ENCODE measurements at regions not wholly inside any gene's neighbourhood (a gene's known extent, or its start where the extent isn't known, plus 50 kb on each side); places are given as distances from the start of the nearest gene placed in this dataset.
A peak's percentile ranks its signal among the peaks of the same experiment; 100 is the strongest.

- intact Hi-C loops (cut with DNase I), result no loop called here
- Histone ChIP-seq H3K27ac (no peak overlapping the region), H3K36me3 (no peaks in the 10 kb centered on the region), H3K4me3 (replicated peaks in 1 of 3) (no peak overlapping the region), H3K27me3 (no peaks in the 10 kb centered on the region), H3K4me1 (no peaks in the 10 kb centered on the region), H3K9me3 (no peaks in the 10 kb centered on the region)
- no peak for DNase-seq
- TF ChIP-seq POLR2A (IDR thresholded peaks at IDR 0.05) (no peak), CTCF (IDR thresholded peaks at IDR 0.05) (peak in 1 of 6 experiments; percentile 20)
Measured at GRCh38 chr13:34421347-34421719, 520.7 kb upstream of the NBEA start.

- intact Hi-C loops (cut with DNase I), result no loop called here
- no peak overlapping the region for H3K4me3 ChIP-seq (replicated peaks in 1 of 3)
- 61 to 85% methylated on average over 4 of the region's 4 CpGs for WGBS, 2 donors
- TF ChIP-seq CTCF (IDR thresholded peaks at IDR 0.05) (no peak), POLR2A (IDR thresholded peaks at IDR 0.05) (no peak)
- H3K27me3 ChIP-seq, result no peaks in the 10 kb centered on the region
- no peak overlapping the region for H3K27ac ChIP-seq
- DNase-seq, result no peak
- no peaks in the 10 kb centered on the region for H3K4me1 ChIP-seq
- H3K36me3 ChIP-seq, result no peaks in the 10 kb centered on the region
- no peaks in the 10 kb centered on the region for H3K9me3 ChIP-seq
Measured at GRCh38 chr13:34421858-34422475, 520.1 kb upstream of the NBEA start.

- Histone ChIP-seq H3K27me3 (no peaks in the 10 kb centered on the region), H3K36me3 (no peaks in the 10 kb centered on the region), H3K4me1 (no peaks in the 10 kb centered on the region), H3K9me3 (no peaks in the 10 kb centered on the region), H3K4me3 (replicated peaks in 1 of 3) (no peak overlapping the region), H3K27ac (no peak overlapping the region)
- TF ChIP-seq CTCF (IDR thresholded peaks at IDR 0.05) (no peak), POLR2A (IDR thresholded peaks at IDR 0.05) (no peak)
- intact Hi-C loops (cut with DNase I), result no loop called here
- no peak for DNase-seq
- WGBS, 2 donors, result 83 to 86% methylated on average over 6 of the region's 6 CpGs
Measured at GRCh38 chr13:34422956-34423355, 519.1 kb upstream of the NBEA start.

- intact Hi-C loops (cut with DNase I), result no loop called here
- no peaks in the 10 kb centered on the region for H3K9me3 ChIP-seq
- WGBS, 2 donors, result 78 to 79% methylated on average over 6 of the region's 6 CpGs
- DNase-seq, result no peak
- H3K4me3 ChIP-seq (replicated peaks in 1 of 3), result no peak overlapping the region
- no peaks in the 10 kb centered on the region for H3K27me3 ChIP-seq
- H3K27ac ChIP-seq, result no peak overlapping the region
- no peaks in the 10 kb centered on the region for H3K4me1 ChIP-seq
- H3K36me3 ChIP-seq, result no peaks in the 10 kb centered on the region
- no peak for TF ChIP-seq POLR2A (IDR thresholded peaks at IDR 0.05)
- TF ChIP-seq CTCF (IDR thresholded peaks at IDR 0.05), result no peak
Measured at GRCh38 chr13:34425327-34425949, 516.6 kb upstream of the NBEA start.

- H3K36me3 ChIP-seq, result no peaks in the 10 kb centered on the region
- intact Hi-C loops (cut with DNase I), result no loop called here
- no peak overlapping the region for H3K4me3 ChIP-seq (replicated peaks in 1 of 3)
- TF ChIP-seq POLR2A (IDR thresholded peaks at IDR 0.05), result no peak
- no peak for TF ChIP-seq CTCF (IDR thresholded peaks at IDR 0.05)
- DNase-seq, result no peak
- 94 to 96% methylated on average over 3 of the region's 3 CpGs for WGBS, 2 donors
- no peaks in the 10 kb centered on the region for H3K9me3 ChIP-seq
- no peaks in the 10 kb centered on the region for H3K4me1 ChIP-seq
- no peaks in the 10 kb centered on the region for H3K27me3 ChIP-seq
- no peak overlapping the region for H3K27ac ChIP-seq
Measured at GRCh38 chr13:34428911-34429310, 513.2 kb upstream of the NBEA start.

Data from thyroid gland (tissue), 4 donors.